HG02885 (cell line): ENCODE measurements at regions not wholly inside any gene's neighbourhood (a gene's known extent, or its start where the extent isn't known, plus 50 kb on each side); places are given as distances from the start of the nearest gene placed in this dataset.
"Not testable (repeated sequence)": the region's sequence is repeated elsewhere in the genome, so short reads cannot be mapped to it uniquely, and the experiment has no call there.

Experiments used
- ATAC-seq: cut with Tn5 transposase; IDR thresholded peaks from one replicate; pipeline ENCODE4 v1.9.1; 2021; ENCODE audit warnings: mild to moderate bottlenecking; ENCODE audit not compliant: unreplicated experiment, poor library complexity

- ATAC-seq = no peak
Observed at GRCh38 chr10:8636371-8636770, 581.9 kb downstream of the GATA3 start.

GRCh38 chr10:8637640-8638039, 583.2 kb downstream of the GATA3 start:
- no peak for ATAC-seq

GRCh38 chr10:8638088-8638672, 583.7 kb downstream of the GATA3 start:
- ATAC-seq = no peak

GRCh38 chr10:8639486-8640185, 585.1 kb downstream of the GATA3 start:
- ATAC-seq = no peak

GRCh38 chr10:8640301-8640700, 585.8 kb downstream of the GATA3 start:
- ATAC-seq = no peak

- ATAC-seq = no peak
Observed at GRCh38 chr10:8640878-8641277, 586.4 kb downstream of the GATA3 start.

GRCh38 chr10:8656261-8656660, 601.8 kb downstream of the GATA3 start:
- no peak for ATAC-seq

GRCh38 chr10:8659982-8660381, 605.5 kb downstream of the GATA3 start:
- ATAC-seq = no peak

- no peak for ATAC-seq
Observed at GRCh38 chr10:8661886-8662285, 607.4 kb downstream of the GATA3 start.

GRCh38 chr10:8663131-8663530, 608.6 kb downstream of the GATA3 start:
- ATAC-seq = no peak

- no peak for ATAC-seq
Observed at GRCh38 chr10:8665322-8665721, 610.8 kb downstream of the GATA3 start.

GRCh38 chr10:8670461-8670860, 616.0 kb downstream of the GATA3 start:
- ATAC-seq = no peak

GRCh38 chr10:8674230-8674629, 619.7 kb downstream of the GATA3 start:
- no peak for ATAC-seq

- ATAC-seq = no peak
Observed at GRCh38 chr10:8677642-8678041, 623.2 kb downstream of the GATA3 start.

GRCh38 chr10:8684916-8685315, 630.4 kb downstream of the GATA3 start:
- ATAC-seq = not testable (repeated sequence)

- ATAC-seq = no peak
Observed at GRCh38 chr10:8688881-8689280, 634.4 kb downstream of the GATA3 start.

- ATAC-seq = no peak
Observed at GRCh38 chr10:8691498-8692017, 637.1 kb downstream of the GATA3 start.

GRCh38 chr10:8693635-8694034, 639.1 kb downstream of the GATA3 start:
- not testable (repeated sequence) for ATAC-seq

GRCh38 chr10:8696746-8697145, 642.3 kb downstream of the GATA3 start:
- ATAC-seq = no peak

GRCh38 chr10:8700689-8701088, 646.2 kb downstream of the GATA3 start:
- no peak for ATAC-seq

- no peak for ATAC-seq
Observed at GRCh38 chr10:8702181-8702580, 647.7 kb downstream of the GATA3 start.

GRCh38 chr10:8705415-8705814, 650.9 kb downstream of the GATA3 start:
- no peak for ATAC-seq
